HEK293T (cell line): ENCODE measurements at regions not wholly inside any gene's neighbourhood (a gene's known extent, or its start where the extent isn't known, plus 50 kb on each side); places are given as distances from the start of the nearest gene placed in this dataset.

ENCODE experiments used
- CTCF ChIA-PET: fragments of 350-600 bp; formaldehyde crosslinking; extraction: SDS; loops from one replicate; lab custom pipeline; 2021; ENCODE audit warnings: antibody characterized with exemption, inconsistent platforms; lab: Yijun Ruan, JAX
- POLR2A ChIA-PET: fragments of 350-600 bp; formaldehyde crosslinking; extraction: SDS; loops from one replicate; lab custom pipeline; 2020; ENCODE audit warnings: antibody characterized with exemption, inconsistent platforms; lab: Yijun Ruan, JAX
- DNase-seq: peaks from one replicate; pipeline ENCODE4 v3.0.0; 2012; ENCODE audit warnings: mixed read lengths; ENCODE audit errors: extremely low spot score
- ARNT ChIP-seq: fragments of 450-650 bp; IDR thresholded peaks from 2 replicates; pipeline ENCODE4 v1.6.1; 2017; ENCODE audit warnings: mild to moderate bottlenecking
- BHLHE40 ChIP-seq: fragments of 450-650 bp; IDR thresholded peaks from 2 replicates; pipeline ENCODE4 v1.6.1; 2016; ENCODE audit warnings: mild to moderate bottlenecking, moderate library complexity, borderline replicate concordance
- CTBP1 ChIP-seq: fragments of 450-650 bp; IDR thresholded peaks from 2 replicates; pipeline ENCODE4 v1.6.1; 2016; ENCODE audit warnings: borderline replicate concordance
- ELF4 ChIP-seq: fragments of 450-650 bp; IDR thresholded peaks from 2 replicates; pipeline ENCODE4 v1.6.1; 2017; ENCODE audit warnings: antibody characterized with exemption
- FOXA1 ChIP-seq: fragments of 450-650 bp; IDR thresholded peaks from 2 replicates; pipeline ENCODE4 v1.6.1; 2016; ENCODE audit warnings: mild to moderate bottlenecking
- FOXK2 ChIP-seq: fragments of 450-650 bp; IDR thresholded peaks from 2 replicates; pipeline ENCODE4 v1.6.1; 2016; ENCODE audit warnings: mild to moderate bottlenecking
- FOXM1 ChIP-seq: fragments of 450-650 bp; IDR thresholded peaks from 2 replicates; pipeline ENCODE4 v1.6.1; 2017; ENCODE audit warnings: mild to moderate bottlenecking, borderline replicate concordance
- HDGF ChIP-seq: fragments of 450-650 bp; IDR thresholded peaks from 2 replicates; pipeline ENCODE4 v1.6.1; 2017; ENCODE audit warnings: antibody characterized with exemption, borderline replicate concordance
- L3MBTL2 ChIP-seq: fragments of 450-650 bp; conservative IDR thresholded peaks from 2 replicates; pipeline ENCODE4 v1.6.1; 2016; ENCODE audit warnings: mild to moderate bottlenecking
- LEF1 ChIP-seq: fragments of 450-650 bp; IDR thresholded peaks from 2 replicates; pipeline ENCODE4 v1.6.1; 2017; ENCODE audit warnings: mild to moderate bottlenecking, borderline replicate concordance
- NFRKB ChIP-seq: fragments of 450-650 bp; IDR thresholded peaks from 2 replicates; pipeline ENCODE4 v1.6.1; 2016; ENCODE audit warnings: mild to moderate bottlenecking, moderate library complexity
- PKNOX1 ChIP-seq: fragments of 450-650 bp; IDR thresholded peaks from 2 replicates; pipeline ENCODE4 v1.6.1; 2016
- SP1 ChIP-seq: fragments of 450-650 bp; IDR thresholded peaks from 2 replicates; pipeline ENCODE4 v1.6.1; 2017
- SUZ12 ChIP-seq: fragments of 450-650 bp; IDR thresholded peaks from 2 replicates; pipeline ENCODE4 v1.6.1; 2016; ENCODE audit warnings: mild to moderate bottlenecking
- TARDBP ChIP-seq: fragments of 450-650 bp; IDR thresholded peaks from 2 replicates; pipeline ENCODE4 v1.6.1; 2016
- ZNF384 ChIP-seq: fragments of 450-650 bp; IDR thresholded peaks from 2 replicates; pipeline ENCODE4 v1.6.1; 2016

DNA sequence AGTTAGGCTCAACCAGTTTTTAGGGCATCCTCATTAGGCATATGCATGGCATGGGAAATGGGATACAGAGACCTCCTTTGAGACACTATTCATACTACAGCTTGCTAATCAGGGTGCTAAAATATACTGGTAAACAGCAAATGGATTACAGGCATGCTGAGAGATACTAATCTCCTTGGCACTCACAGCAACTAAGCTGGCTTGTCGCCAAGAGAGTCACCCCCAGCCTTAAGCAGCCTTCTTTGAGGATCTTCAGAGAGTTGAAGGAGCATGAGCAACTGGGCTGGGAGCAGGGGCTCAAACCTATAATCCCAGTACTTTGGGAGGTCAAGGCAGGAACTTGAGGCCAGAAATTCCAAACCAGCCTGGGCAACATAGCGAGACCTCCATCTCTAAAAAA lies 120.1 kb upstream of the NR5A2 start:
- TF ChIP-seq TARDBP (no peak), BHLHE40 (no peak), ARNT (no peak), SP1 (no peak), PKNOX1 (no peak), SUZ12 (no peak), HDGF (no peak)
- ChIA-PET POLR2A (no interaction called here), CTCF (no interaction called here)
- no peak for DNase-seq

DNA sequence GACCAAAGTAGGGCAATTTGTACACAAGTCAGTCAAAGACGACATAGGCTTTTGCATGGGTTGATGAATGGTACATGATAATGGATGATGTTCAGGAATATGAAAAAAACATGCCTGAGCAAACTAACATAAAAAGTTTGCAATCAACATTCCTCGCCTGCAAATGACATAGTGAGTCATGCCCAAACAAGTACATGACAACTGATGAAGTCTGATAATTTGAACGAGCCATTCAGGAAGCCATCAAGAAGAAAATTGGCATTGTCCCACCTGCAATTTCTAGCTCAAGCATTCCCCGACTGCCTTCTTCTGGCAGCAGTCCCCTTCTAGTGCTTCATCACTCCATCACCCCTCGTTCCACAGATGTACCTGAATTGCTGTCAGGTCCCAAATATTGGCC lies 118.4 kb upstream of the NR5A2 start:
- ChIA-PET CTCF (no interaction called here), POLR2A (no interaction called here)
- DNase-seq, result no peak
- TF ChIP-seq L3MBTL2 (no peak), CTBP1 (no peak), ELF4 (no peak), FOXM1 (no peak), LEF1 (no peak), HDGF (no peak), PKNOX1 (no peak), NFRKB (no peak), ARNT (no peak), FOXA1 (no peak), TARDBP (no peak), ZNF384 (no peak), BHLHE40 (no peak), SUZ12 (no peak), FOXK2 (no peak), SP1 (no peak)

- CTCF ChIA-PET, result no interaction called here
- POLR2A ChIA-PET, result no interaction called here
- no peak for DNase-seq
- no peak for TF ChIP-seq HDGF
- TF ChIP-seq FOXK2, result no peak
- no peak for TF ChIP-seq SUZ12
- no peak for TF ChIP-seq FOXA1
- no peak for TF ChIP-seq L3MBTL2
- no peak for TF ChIP-seq SP1
- TF ChIP-seq CTBP1, result no peak
- no peak for TF ChIP-seq TARDBP
- no peak for TF ChIP-seq PKNOX1
- TF ChIP-seq FOXM1, result no peak
- TF ChIP-seq LEF1, result no peak
- no peak for TF ChIP-seq ARNT
- TF ChIP-seq BHLHE40, result no peak
- TF ChIP-seq ZNF384, result no peak
- TF ChIP-seq NFRKB, result no peak
- no peak for TF ChIP-seq ELF4
Observed at GRCh38 chr1:199913318-199913717, 114.2 kb upstream of the NR5A2 start.

- TF ChIP-seq LEF1 (no peak), L3MBTL2 (no peak), BHLHE40 (no peak), SP1 (no peak), ELF4 (no peak), FOXM1 (no peak), CTBP1 (no peak), SUZ12 (no peak), ZNF384 (no peak), ARNT (no peak), TARDBP (no peak), NFRKB (no peak)
- DNase-seq, result no peak
- ChIA-PET POLR2A (no interaction called here), CTCF (no interaction called here)
Observed at GRCh38 chr1:199914546-199914945, 113.0 kb upstream of the NR5A2 start.

- ChIA-PET CTCF (no interaction called here), POLR2A (no interaction called here)
- DNase-seq, result no peak
- TF ChIP-seq SUZ12, result no peak
- no peak for TF ChIP-seq ELF4
- no peak for TF ChIP-seq HDGF
- no peak for TF ChIP-seq NFRKB
- no peak for TF ChIP-seq FOXK2
- no peak for TF ChIP-seq FOXA1
- TF ChIP-seq BHLHE40, result no peak
Observed at GRCh38 chr1:199918196-199918769, 109.2 kb upstream of the NR5A2 start.

DNA sequence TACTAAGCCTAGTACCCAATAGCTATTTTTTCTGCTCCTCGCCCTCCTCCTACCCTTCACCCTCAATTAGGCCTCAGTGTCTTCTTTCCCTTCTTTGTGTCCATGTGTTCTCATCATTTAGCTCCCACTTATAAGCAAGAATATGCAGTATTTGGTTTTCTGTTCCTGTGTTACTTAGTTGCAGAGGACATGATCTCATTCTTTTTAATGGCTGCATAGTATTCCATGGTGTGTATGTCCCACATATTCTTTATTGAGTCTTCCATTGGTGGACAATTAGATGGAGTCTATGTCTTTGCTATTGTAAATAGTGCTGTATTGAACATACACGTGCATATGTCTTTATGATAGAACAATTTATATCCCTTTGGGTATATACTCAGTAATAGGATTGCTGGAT lies 106.9 kb upstream of the NR5A2 start:
- CTCF ChIA-PET, result no interaction called here
- POLR2A ChIA-PET, result no interaction called here

More for the DNA sequence above, 106.9 kb upstream of the NR5A2 start:
- DNase-seq, result no peak
- TF ChIP-seq SP1, result no peak
- no peak for TF ChIP-seq TARDBP
- no peak for TF ChIP-seq FOXK2
- TF ChIP-seq PKNOX1, result no peak
